ENCODE measurements at regions not wholly inside any gene's neighbourhood (a gene's known extent, or its start where the extent isn't known, plus 50 kb on each side); places are given as distances from the start of the nearest gene placed in this dataset.
"Not testable (repeated sequence)": the region's sequence is repeated elsewhere in the genome, so short reads cannot be mapped to it uniquely, and the experiment has no call there.

GRCh38 chr20:25935230-25935629 lies 238.6 kb upstream of the ZNF337 start:
- H3K9me3 ChIP-seq (ENCODE audit: control insufficient read depth, low read length); H3K4me1 ChIP-seq (ENCODE audit: control insufficient read depth, insufficient read depth, low read length, poor library complexity, severe bottlenecking); H3K36me3 ChIP-seq (ENCODE audit: control insufficient read depth, insufficient read depth, low read length); H3K4me3 ChIP-seq (ENCODE audit: extremely low read depth, insufficient read depth, low read length, poor library complexity, severe bottlenecking); H3K27ac ChIP-seq (ENCODE audit: low read depth, low read length, severe bottlenecking): not testable (repeated sequence)
- no CpG with 5 or more reads among the region's 2 CpGs for WGBS, 2 experiments (ENCODE audit: insufficient coverage in 2 of 2)

- WGBS, 2 experiments (ENCODE audit: insufficient coverage in 2 of 2), result 74 to 80% methylated on average over 4 of the region's 5 CpGs
- not testable (repeated sequence) for H3K4me3 ChIP-seq (ENCODE audit: extremely low read depth, insufficient read depth, low read length, poor library complexity, severe bottlenecking); H3K4me1 ChIP-seq (ENCODE audit: control insufficient read depth, insufficient read depth, low read length, poor library complexity, severe bottlenecking); H3K36me3 ChIP-seq (ENCODE audit: control insufficient read depth, insufficient read depth, low read length); H3K27ac ChIP-seq (ENCODE audit: low read depth, low read length, severe bottlenecking); H3K9me3 ChIP-seq (ENCODE audit: control insufficient read depth, low read length)
Observed at GRCh38 chr20:25932806-25933205, 236.2 kb upstream of the ZNF337 start.

- H3K4me1 ChIP-seq (ENCODE audit: control insufficient read depth, insufficient read depth, low read length, poor library complexity, severe bottlenecking); H3K36me3 ChIP-seq (ENCODE audit: control insufficient read depth, insufficient read depth, low read length); H3K27ac ChIP-seq (ENCODE audit: low read depth, low read length, severe bottlenecking); H3K4me3 ChIP-seq (ENCODE audit: extremely low read depth, insufficient read depth, low read length, poor library complexity, severe bottlenecking); H3K9me3 ChIP-seq (ENCODE audit: control insufficient read depth, low read length): not testable (repeated sequence)
- WGBS, 2 experiments (ENCODE audit: insufficient coverage in 2 of 2), result no CpG with 5 or more reads among the region's 2 CpGs
Observed at GRCh38 chr20:25932170-25932569, 235.5 kb upstream of the ZNF337 start.

DNA sequence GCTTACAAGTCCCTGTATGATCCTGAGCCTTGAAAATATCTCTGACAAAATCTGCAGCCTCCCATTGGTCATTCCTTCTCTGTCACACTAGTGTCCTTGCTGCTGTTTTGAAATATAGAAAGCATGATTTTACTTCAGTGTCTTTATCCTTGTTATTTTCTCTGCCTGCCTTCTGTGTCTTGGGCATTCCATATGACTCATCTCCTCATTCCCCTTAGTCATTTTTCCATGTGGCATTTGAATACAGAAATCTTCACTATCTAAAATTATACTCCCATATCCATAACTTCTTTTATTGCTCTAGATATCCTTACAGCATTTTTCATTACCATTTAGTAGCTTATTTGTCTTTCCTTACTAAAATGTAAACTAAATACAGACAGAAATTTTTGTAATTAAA lies 205.7 kb upstream of the ZNF337 start:
- not testable (repeated sequence) for H3K27ac ChIP-seq (ENCODE audit: low read depth, low read length, severe bottlenecking); H3K4me3 ChIP-seq (ENCODE audit: extremely low read depth, insufficient read depth, low read length, poor library complexity, severe bottlenecking); H3K36me3 ChIP-seq (ENCODE audit: control insufficient read depth, insufficient read depth, low read length); H3K4me1 ChIP-seq (ENCODE audit: control insufficient read depth, insufficient read depth, low read length, poor library complexity, severe bottlenecking); H3K9me3 ChIP-seq (ENCODE audit: control insufficient read depth, low read length)

DNA sequence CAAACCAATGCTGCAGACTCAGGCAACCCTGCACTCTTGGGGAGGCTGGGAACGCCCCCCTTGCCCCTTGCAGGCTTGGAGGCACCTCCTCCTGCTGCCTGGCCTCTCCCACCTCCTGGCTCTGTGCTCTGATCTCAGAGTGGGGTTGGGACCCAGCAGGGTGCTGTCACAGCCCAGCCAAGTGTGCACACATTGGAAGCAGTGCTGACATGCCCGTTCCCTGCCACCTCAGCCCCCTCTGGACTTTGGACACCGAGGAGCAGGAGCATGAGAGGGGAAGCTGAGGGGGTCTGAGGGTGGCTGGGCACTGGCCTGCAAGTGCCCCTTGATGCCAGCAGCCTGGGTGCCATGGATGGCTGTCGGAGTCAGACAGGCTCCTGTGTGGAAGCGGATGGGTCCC lies 202.0 kb upstream of the ZNF337 start:
- H3K36me3 ChIP-seq (ENCODE audit: control insufficient read depth, insufficient read depth, low read length); H3K9me3 ChIP-seq (ENCODE audit: control insufficient read depth, low read length); H3K27ac ChIP-seq (ENCODE audit: low read depth, low read length, severe bottlenecking); H3K4me3 ChIP-seq (ENCODE audit: extremely low read depth, insufficient read depth, low read length, poor library complexity, severe bottlenecking); H3K4me1 ChIP-seq (ENCODE audit: control insufficient read depth, insufficient read depth, low read length, poor library complexity, severe bottlenecking): not testable (repeated sequence)
- WGBS, 2 experiments (ENCODE audit: insufficient coverage in 2 of 2), result 70 to 85% methylated on average over 3 to 5 of the region's 5 CpGs

- H3K36me3 ChIP-seq (ENCODE audit: control insufficient read depth, insufficient read depth, low read length); H3K4me3 ChIP-seq (ENCODE audit: extremely low read depth, insufficient read depth, low read length, poor library complexity, severe bottlenecking); H3K27ac ChIP-seq (ENCODE audit: low read depth, low read length, severe bottlenecking); H3K4me1 ChIP-seq (ENCODE audit: control insufficient read depth, insufficient read depth, low read length, poor library complexity, severe bottlenecking); H3K9me3 ChIP-seq (ENCODE audit: control insufficient read depth, low read length): not testable (repeated sequence)
- 83 to 86% methylated on average over 1 of the region's 2 CpGs for WGBS, 2 experiments (ENCODE audit: insufficient coverage in 2 of 2)
Observed at GRCh38 chr20:25879096-25879495, 182.4 kb upstream of the ZNF337 start.

- H3K4me3 ChIP-seq (ENCODE audit: extremely low read depth, insufficient read depth, low read length, poor library complexity, severe bottlenecking), result peak overlapping the region; percentile 30
- H3K4me1 ChIP-seq (ENCODE audit: control insufficient read depth, insufficient read depth, low read length, poor library complexity, severe bottlenecking); H3K36me3 ChIP-seq (ENCODE audit: control insufficient read depth, insufficient read depth, low read length); H3K9me3 ChIP-seq (ENCODE audit: control insufficient read depth, low read length); H3K27ac ChIP-seq (ENCODE audit: low read depth, low read length, severe bottlenecking): not testable (repeated sequence)
- WGBS, 2 experiments (ENCODE audit: insufficient coverage in 2 of 2), result 33 to 53% methylated on average over 10 to 15 of the region's 17 CpGs
Observed at GRCh38 chr20:25868650-25868979, 172.0 kb upstream of the ZNF337 start.

DNA sequence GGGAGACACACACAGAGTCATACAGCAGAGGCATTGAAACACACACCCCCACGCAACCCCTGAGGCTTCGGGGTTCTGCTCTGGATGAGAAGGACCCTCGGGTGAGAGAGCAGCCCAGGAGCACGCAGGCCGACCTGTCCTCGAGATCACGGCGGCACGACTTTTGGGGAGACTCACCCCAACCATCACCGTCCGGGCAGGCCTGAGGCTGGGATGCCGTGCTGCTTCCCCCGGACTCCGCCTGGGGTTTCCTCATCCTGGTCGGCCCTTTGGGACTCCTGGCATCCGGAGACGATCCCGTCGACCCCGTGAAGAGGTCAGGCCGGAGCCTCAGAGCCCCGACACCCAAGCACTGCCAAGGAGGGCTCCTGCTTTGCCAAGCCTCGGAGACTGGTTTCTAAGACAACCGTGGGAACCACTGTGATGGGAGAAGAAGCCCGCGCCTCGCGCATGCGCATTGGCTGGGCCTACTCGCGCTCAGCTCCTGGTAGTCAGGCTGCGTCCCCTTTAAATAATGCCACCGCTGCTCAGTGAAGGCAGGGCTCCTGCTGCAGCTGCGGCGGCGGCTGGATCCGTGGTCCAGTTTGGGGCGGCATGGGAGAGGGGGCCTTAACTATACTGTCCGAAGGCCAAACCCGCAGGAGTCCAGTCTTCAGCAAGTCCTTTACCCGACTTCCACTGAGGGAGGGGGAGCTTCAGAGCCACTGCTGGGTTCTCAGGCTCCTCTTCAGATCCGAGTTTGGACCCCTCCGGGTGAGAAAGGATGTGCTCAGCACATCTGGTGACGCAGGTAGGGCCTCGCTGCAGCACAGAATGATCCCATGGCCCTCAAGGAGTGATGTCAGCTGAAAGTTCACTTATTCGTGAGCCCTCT lies 171.4 kb upstream of the ZNF337 start:
- Histone ChIP-seq H3K9me3 (ENCODE audit: control insufficient read depth, low read length) (no peaks in the 10 kb centered on the region), H3K4me3 (ENCODE audit: extremely low read depth, insufficient read depth, low read length, poor library complexity, severe bottlenecking) (peak overlapping the region; percentile 30), H3K36me3 (ENCODE audit: control insufficient read depth, insufficient read depth, low read length) (no peaks in the 10 kb centered on the region), H3K4me1 (ENCODE audit: control insufficient read depth, insufficient read depth, low read length, poor library complexity, severe bottlenecking) (no peaks in the 10 kb centered on the region), H3K27ac (ENCODE audit: low read depth, low read length, severe bottlenecking) (no peak overlapping the region)
- 33% methylated on average over 42 to 44 of the region's 46 CpGs for WGBS, 2 experiments (ENCODE audit: insufficient coverage in 2 of 2)

GRCh38 chr20:25867015-25867775 lies 170.5 kb upstream of the ZNF337 start:
- H3K4me3 ChIP-seq (ENCODE audit: extremely low read depth, insufficient read depth, low read length, poor library complexity, severe bottlenecking); H3K27ac ChIP-seq (ENCODE audit: low read depth, low read length, severe bottlenecking); H3K9me3 ChIP-seq (ENCODE audit: control insufficient read depth, low read length); H3K4me1 ChIP-seq (ENCODE audit: control insufficient read depth, insufficient read depth, low read length, poor library complexity, severe bottlenecking); H3K36me3 ChIP-seq (ENCODE audit: control insufficient read depth, insufficient read depth, low read length): not testable (repeated sequence)
- WGBS, 2 experiments (ENCODE audit: insufficient coverage in 2 of 2), result 89 to 91% methylated on average over 27 to 29 of the region's 35 CpGs

- H3K4me3 ChIP-seq (ENCODE audit: extremely low read depth, insufficient read depth, low read length, poor library complexity, severe bottlenecking), result peak overlapping the region; percentile 21
- 33% methylated on average over 41 to 42 of the region's 43 CpGs for WGBS, 2 experiments (ENCODE audit: insufficient coverage in 2 of 2)
- no peak overlapping the region for H3K27ac ChIP-seq (ENCODE audit: low read depth, low read length, severe bottlenecking)
- peaks cover 8% of the 10 kb centered on the region for H3K4me1 ChIP-seq (ENCODE audit: control insufficient read depth, insufficient read depth, low read length, poor library complexity, severe bottlenecking)
- H3K36me3 ChIP-seq (ENCODE audit: control insufficient read depth, insufficient read depth, low read length), result no peaks in the 10 kb centered on the region
- H3K9me3 ChIP-seq (ENCODE audit: control insufficient read depth, low read length), result no peaks in the 10 kb centered on the region
Observed at GRCh38 chr20:25865715-25866656, 169.3 kb upstream of the ZNF337 start.

Data from mesodermal cell (in vitro differentiated cells).